Lower leg skin (tissue), 3 donors: ENCODE measurements at regions not wholly inside any gene's neighbourhood (a gene's known extent, or its start where the extent isn't known, plus 50 kb on each side); places are given as distances from the start of the nearest gene placed in this dataset.

Source experiments
- POLR2A ChIP-seq, 2 donors: fragments of 450-650 bp; IDR thresholded peaks; one replicate each; pipeline ENCODE4 v1.6.1; 2016 to 2017; ENCODE audit warnings: antibody characterized with exemption in 2 of 2, mild to moderate bottlenecking in 1 of 2, moderate library complexity in 1 of 2
- TF ChIP-seq, protein P1 (sequence below), 3 donors: fragments of 450-650 bp; IDR thresholded peaks; one replicate each; pipeline ENCODE4 v1.5.1; 2016; ENCODE audit warnings: antibody characterized with exemption in 3 of 3, mild to moderate bottlenecking in 3 of 3, moderate library complexity in 2 of 3

DNA sequence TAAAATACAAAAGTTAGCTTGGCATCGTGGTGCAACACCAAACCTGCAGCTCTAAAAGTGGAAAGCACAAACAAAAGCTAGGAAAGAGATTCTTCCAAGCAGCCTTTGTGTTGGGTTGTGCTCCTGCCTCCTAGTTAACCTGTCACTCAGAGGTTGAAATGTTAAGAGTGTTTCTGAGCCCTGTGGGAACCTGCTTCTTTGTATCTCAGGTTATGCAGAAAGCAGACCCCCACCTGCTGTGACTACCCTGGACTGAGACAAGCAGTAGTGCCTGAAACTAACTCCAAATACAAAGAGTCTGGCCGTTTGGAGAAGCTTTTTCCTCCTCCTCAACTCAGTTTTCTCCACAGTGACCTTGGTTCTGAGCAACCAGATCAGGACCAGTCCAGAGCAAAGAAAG, 158.4 kb upstream of the CSNK1A1L start:
- TF ChIP-seq POLR2A (IDR thresholded peaks at IDR 0.05): no peak
- TF ChIP-seq, protein P1, sequence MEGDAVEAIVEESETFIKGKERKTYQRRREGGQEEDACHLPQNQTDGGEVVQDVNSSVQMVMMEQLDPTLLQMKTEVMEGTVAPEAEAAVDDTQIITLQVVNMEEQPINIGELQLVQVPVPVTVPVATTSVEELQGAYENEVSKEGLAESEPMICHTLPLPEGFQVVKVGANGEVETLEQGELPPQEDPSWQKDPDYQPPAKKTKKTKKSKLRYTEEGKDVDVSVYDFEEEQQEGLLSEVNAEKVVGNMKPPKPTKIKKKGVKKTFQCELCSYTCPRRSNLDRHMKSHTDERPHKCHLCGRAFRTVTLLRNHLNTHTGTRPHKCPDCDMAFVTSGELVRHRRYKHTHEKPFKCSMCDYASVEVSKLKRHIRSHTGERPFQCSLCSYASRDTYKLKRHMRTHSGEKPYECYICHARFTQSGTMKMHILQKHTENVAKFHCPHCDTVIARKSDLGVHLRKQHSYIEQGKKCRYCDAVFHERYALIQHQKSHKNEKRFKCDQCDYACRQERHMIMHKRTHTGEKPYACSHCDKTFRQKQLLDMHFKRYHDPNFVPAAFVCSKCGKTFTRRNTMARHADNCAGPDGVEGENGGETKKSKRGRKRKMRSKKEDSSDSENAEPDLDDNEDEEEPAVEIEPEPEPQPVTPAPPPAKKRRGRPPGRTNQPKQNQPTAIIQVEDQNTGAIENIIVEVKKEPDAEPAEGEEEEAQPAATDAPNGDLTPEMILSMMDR (IDR thresholded peaks at IDR 0.05): no peak
